ENCODE measurements at regions not wholly inside any gene's neighbourhood (a gene's known extent, or its start where the extent isn't known, plus 50 kb on each side); places are given as distances from the start of the nearest gene placed in this dataset.

DNA sequence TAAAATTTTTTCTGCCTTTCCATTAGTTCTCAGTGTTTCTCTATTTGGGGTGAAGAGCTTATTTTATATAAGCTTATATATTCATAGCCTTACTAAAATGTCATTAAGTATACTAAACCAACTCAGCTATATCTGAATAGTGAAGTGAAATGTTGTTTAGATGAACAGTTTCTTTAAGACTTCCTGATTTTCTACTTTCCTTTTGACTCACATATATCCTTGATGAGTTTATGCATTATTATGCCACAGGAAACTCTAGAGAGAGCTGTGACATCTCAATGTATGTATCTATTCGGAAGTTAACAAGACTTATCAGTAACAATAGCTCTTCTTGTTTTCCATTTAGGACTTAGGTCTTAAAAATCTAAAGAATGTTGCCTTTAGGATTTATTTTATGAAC is 1491.8 kb upstream of the IGFBP7 start:
- FAIRE-seq: no peak
- Histone ChIP-seq H3K36me3 (replicated peaks in 1 of 2; ENCODE audit: control insufficient read depth in 1 of 2, insufficient read depth in 2 of 2, low read length in 2 of 2) (no peaks in the 10 kb centered on the region), H3K27ac (ENCODE audit: extremely low read length, insufficient read depth, low read length) (no peak overlapping the region), H3K27me3 (ENCODE audit: control insufficient read depth in 1 of 2, insufficient read depth in 2 of 2, low read length in 2 of 2) (no peaks in the 10 kb centered on the region), H3K4me3 (replicated peaks in 1 of 3; ENCODE audit: insufficient read depth in 1 of 3, low read depth in 2 of 3, low read length in 3 of 3) (no peak overlapping the region), H3K9me3 (ENCODE audit: low read length) (peaks cover 18% of the 10 kb centered on the region; the same call in 1 of the 2 replicates), H3K4me1 (ENCODE audit: insufficient read depth, low read length) (no peaks in the 10 kb centered on the region), H3K4me2 (ENCODE audit: low read depth, low read length) (no peak overlapping the region), H3K79me2 (ENCODE audit: insufficient read depth, low read length) (no peaks in the 10 kb centered on the region), H4K20me1 (ENCODE audit: insufficient read depth, low read length) (no peaks in the 10 kb centered on the region), H3K9ac (ENCODE audit: insufficient read depth, low read depth, low read length) (no peak overlapping the region), H2AFZ (ENCODE audit: low read length) (no peak overlapping the region)
- 3% methylated on average over 1 of the region's 1 CpG for WGBS (ENCODE audit: low lambda C conversion rate)
- intact Hi-C loops (cut with micrococcal nuclease; ENCODE audit: unreplicated experiment) (no loop called here), in situ Hi-C loops (cut with HindIII; ENCODE audit: extremely low pct_ligation_motif_present, low pct_unique_long_range_greater_than_20kb) (no loop called here)
- no peak for TF ChIP-seq CCAR2 (optimal IDR thresholded peaks at IDR 0.05; ENCODE audit: low read depth, low read length)
- no peak for TF ChIP-seq ZNF234 (CRISPR knock-in tag; conservative IDR thresholded peaks at IDR 0.05)
- no peak for TF ChIP-seq RAD21 (CRISPR knock-in tag; IDR thresholded peaks at IDR 0.05)
- no peak for TF ChIP-seq ZNF761 (CRISPR knock-in tag; conservative IDR thresholded peaks at IDR 0.05)
- no peak for TF ChIP-seq PITX1 (CRISPR knock-in tag; IDR thresholded peaks at IDR 0.05)
- TF ChIP-seq, protein P1, sequence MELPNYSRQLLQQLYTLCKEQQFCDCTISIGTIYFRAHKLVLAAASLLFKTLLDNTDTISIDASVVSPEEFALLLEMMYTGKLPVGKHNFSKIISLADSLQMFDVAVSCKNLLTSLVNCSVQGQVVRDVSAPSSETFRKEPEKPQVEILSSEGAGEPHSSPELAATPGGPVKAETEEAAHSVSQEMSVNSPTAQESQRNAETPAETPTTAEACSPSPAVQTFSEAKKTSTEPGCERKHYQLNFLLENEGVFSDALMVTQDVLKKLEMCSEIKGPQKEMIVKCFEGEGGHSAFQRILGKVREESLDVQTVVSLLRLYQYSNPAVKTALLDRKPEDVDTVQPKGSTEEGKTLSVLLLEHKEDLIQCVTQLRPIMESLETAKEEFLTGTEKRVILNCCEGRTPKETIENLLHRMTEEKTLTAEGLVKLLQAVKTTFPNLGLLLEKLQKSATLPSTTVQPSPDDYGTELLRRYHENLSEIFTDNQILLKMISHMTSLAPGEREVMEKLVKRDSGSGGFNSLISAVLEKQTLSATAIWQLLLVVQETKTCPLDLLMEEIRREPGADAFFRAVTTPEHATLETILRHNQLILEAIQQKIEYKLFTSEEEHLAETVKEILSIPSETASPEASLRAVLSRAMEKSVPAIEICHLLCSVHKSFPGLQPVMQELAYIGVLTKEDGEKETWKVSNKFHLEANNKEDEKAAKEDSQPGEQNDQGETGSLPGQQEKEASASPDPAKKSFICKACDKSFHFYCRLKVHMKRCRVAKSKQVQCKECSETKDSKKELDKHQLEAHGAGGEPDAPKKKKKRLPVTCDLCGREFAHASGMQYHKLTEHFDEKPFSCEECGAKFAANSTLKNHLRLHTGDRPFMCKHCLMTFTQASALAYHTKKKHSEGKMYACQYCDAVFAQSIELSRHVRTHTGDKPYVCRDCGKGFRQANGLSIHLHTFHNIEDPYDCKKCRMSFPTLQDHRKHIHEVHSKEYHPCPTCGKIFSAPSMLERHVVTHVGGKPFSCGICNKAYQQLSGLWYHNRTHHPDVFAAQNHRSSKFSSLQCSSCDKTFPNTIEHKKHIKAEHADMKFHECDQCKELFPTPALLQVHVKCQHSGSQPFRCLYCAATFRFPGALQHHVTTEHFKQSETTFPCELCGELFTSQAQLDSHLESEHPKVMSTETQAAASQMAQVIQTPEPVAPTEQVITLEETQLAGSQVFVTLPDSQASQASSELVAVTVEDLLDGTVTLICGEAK (IDR thresholded peaks at IDR 0.05): no peak
- TF ChIP-seq, protein P1 (CRISPR knock-in tag; IDR thresholded peaks at IDR 0.05): no peak
- no peak for TF ChIP-seq CBX1 (IDR thresholded peaks at IDR 0.05; ENCODE audit: low read depth)
- no peak for TF ChIP-seq KLF12 (CRISPR knock-in tag; IDR thresholded peaks at IDR 0.05; ENCODE audit: borderline replicate concordance)
- TF ChIP-seq, protein P2, sequence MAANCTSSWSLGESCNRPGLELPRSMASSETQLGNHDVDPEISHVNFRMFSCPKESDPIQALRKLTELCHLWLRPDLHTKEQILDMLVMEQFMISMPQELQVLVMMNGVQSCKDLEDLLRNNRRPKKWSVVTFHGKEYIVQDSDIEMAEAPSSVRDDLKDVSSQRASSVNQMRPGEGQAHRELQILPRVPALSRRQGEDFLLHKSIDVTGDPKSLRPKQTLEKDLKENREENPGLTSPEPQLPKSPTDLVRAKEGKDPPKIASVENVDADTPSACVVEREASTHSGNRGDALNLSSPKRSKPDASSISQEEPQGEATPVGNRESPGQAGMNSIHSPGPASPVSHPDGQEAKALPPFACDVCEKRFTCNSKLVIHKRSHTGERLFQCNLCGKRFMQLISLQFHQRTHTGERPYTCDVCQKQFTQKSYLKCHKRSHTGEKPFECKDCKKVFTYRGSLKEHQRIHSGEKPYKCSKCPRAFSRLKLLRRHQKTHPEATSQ (CRISPR knock-in tag; IDR thresholded peaks at IDR 0.05; ENCODE audit: borderline replicate concordance): no peak
- TF ChIP-seq, protein P3, sequence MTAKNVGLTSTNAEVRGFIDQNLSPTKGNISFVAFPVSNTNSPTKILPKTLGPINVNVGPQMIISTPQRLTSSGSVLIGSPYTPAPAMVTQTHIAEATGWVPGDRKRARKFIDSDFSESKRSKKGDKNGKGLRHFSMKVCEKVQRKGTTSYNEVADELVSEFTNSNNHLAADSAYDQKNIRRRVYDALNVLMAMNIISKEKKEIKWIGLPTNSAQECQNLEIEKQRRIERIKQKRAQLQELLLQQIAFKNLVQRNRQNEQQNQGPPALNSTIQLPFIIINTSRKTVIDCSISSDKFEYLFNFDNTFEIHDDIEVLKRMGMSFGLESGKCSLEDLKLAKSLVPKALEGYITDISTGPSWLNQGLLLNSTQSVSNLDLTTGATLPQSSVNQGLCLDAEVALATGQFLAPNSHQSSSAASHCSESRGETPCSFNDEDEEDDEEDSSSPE (CRISPR knock-in tag; IDR thresholded peaks at IDR 0.05): no peak
- ChIA-PET CTCF (ENCODE audit: low intra/inter-chr PET ratio, low total read pairs) (no interaction called here), POLR2A (no interaction called here)
- DNase-seq (ENCODE audit: low spot score): no peak
- BruUV-seq (replicated peaks): no TSS peak
- no peak for ATAC-seq

All from HepG2 (cell line).